Suprapubic skin (tissue), 4 donors: ENCODE measurements at regions not wholly inside any gene's neighbourhood (a gene's known extent, or its start where the extent isn't known, plus 50 kb on each side); places are given as distances from the start of the nearest gene placed in this dataset.

Experiments used
- CTCF ChIP-seq, 2 donors: fragments of 200-600 bp in 1 of 2; fragments of 450-650 bp in 1 of 2; sonication (generic) in 1 of 2; IDR thresholded peaks; one replicate each; pipeline ENCODE4 v1.5.1; 2016 to 2019; ENCODE audit warnings: antibody characterized with exemption in 2 of 2, mild to moderate bottlenecking in 1 of 2, moderate library complexity in 1 of 2
- POLR2A ChIP-seq, 2 donors: fragments of 450-650 bp; IDR thresholded peaks; one replicate each; pipeline ENCODE4 v1.6.1; 2017; ENCODE audit warnings: antibody characterized with exemption in 2 of 2, mild to moderate bottlenecking in 2 of 2, moderate library complexity in 2 of 2
- POLR2AphosphoS5 ChIP-seq, 3 donors: sonication (generic); formaldehyde crosslinking; IDR thresholded peaks; one replicate each; pipeline ENCODE4 v1.6.1; 2017; ENCODE audit warnings: antibody characterized with exemption in 3 of 3

- TF ChIP-seq CTCF (IDR thresholded peaks at IDR 0.05) (no peak), POLR2A (IDR thresholded peaks at IDR 0.05) (no peak), POLR2AphosphoS5 (IDR thresholded peaks at IDR 0.05) (no peak)
These were observed 75.4 kb upstream of the RCN1 start for GRCh38 chr11:32015427-32015826.
